ENCODE measurements at regions not wholly inside any gene's neighbourhood (a gene's known extent, or its start where the extent isn't known, plus 50 kb on each side); places are given as distances from the start of the nearest gene placed in this dataset.

DNA sequence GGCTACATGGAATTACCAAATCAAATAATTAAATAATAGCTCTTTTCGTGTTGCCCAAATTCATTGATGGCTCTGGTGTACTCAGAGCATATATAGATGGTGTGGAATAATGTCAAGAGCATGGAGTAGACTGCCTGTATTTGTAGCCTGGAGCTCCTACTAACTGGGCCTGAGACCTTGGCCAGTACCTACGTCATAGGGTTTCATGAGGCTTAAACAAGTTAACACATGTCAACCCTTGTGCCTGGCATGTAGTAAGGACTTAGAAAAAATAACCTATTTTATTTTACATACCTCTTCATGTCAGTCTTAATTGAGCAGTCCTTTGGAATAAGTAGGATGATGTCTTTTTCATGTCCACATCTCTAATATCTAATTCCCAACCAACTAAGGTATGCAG, 223.7 kb upstream of the DPH6 start:
- no peak for DNase-seq (ENCODE audit: low spot score)

DNA sequence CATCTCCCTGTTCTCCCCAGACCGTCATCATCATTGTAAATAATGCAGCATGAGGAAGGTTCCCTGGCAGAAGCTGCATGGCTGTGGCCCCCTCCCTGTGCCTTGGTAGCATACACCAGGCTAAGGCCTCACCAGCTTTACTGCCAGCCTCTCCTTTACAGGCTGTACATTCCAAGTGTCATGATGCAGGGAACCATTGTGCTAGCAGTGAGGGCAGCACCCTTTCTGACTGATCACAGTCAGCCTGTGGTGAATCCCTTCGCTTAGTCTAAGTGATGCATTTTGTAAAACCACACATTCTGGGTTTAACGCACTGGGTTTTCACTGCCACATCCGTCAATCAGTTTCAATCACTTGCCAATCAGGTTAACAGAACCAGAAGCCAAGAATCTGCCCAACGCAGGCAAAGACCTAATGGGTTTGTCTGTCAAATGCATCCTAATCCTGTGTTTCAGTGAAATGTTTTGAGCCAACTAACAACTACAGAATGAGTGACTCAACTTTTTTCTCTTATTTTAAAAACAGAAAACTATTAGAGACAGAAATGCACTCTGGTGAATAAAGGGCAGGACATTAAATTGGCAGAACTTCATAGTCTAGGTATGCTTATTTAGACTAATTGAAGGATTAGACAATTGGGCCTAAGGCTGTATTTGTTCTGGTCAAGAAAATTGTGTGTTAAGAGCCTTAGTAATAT, 225.9 kb upstream of the DPH6 start:
- DNase-seq (ENCODE audit: low spot score), result no peak

DNA sequence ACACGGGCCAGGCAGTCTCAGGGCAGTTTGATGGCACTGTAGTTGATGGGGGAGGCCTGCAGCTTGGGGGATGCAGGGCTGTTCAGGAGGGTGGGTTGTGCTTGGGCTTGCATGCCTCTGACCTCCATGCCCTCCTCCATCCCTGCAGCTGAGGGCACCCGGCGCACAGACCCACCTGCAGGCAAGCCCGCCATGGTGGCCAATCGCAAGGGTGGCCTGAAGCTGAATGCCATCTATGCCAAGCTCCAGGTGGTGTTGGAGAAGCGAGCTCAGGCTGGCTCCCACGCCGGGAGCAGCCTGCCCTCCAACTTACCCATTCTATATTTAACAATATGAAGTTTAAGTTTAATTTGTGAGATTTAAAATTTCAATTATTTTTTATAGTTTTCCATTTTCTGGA, 228.7 kb upstream of the DPH6 start:
- no peak for DNase-seq (ENCODE audit: low spot score)

DNA sequence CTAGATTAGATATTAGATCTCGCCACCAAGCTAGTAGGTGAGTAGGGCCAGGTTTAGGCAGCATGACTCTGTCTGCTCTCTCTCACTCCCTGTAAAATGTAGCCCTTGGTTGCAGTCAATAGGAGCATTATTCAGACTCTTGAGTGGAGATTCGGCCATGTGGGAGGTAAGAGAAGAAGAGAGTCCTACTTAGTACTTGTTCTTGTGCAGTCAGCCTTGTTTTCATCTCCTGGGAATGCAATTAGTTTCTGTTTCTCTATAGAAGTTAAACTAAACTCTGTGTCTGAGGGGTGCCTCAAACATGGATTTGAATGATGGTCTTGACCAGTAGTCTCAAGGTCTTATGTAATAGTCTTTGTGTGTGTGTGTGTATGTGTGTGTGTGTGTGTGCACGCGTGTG, 229.5 kb upstream of the DPH6 start:
- DNase-seq (ENCODE audit: low spot score), result no peak

DNA sequence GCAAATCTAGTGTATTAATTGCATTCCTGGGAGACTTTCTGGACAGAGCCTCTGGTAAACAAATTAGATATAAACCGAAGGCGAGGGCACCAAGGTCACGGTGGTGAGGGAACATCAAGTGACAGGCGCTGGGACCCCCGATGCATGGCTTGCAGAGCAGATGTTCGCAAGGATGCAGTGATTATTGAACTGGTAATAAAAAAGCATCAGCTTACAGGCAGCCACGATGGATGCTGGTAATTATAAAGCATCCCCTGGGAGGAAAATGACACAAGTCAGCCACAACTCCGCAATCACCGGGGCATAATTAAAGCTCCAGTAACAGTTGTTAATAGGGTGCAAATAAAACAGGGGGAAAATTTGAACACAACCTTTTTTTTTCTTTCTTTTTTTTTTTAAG, 231.1 kb upstream of the DPH6 start:
- no peak for DNase-seq (ENCODE audit: low spot score)

DNA sequence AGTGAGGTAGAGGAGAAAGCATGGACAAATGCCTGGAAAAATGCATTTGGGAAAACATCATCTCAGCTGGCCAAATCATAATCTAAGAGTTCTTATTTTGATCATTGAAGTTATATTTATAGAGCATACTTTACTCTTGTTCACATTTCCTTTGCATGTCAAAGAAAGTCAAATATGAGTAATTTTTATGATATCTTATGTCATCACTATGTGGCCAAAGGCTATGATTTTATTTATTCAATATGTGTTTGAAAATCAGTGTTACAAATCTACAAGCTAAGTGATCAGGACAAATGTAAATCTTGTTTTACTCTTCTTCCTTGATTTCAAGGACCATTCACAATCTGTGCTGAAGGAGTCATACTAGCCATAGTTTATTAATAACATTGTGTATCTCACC, 237.2 kb upstream of the DPH6 start:
- DNase-seq (ENCODE audit: low spot score), result no peak

DNA sequence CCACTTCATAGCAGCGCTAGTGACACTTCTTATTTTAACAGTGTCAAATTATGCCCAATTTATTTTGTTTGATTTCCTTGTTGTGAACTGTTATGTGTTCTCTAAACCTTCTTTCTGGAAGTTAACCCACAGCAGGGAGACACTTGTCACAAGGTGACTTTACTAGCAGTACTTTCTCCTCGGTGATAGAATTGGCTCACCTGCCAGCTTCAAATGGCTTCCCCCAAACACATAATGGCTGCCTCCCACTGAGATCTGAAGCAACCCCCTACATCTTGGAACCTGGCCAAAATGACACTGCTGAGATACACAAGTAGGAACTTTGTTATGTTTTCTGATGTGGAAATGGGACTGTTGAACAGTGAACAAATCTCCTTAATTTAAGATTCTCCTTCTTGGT, 238.8 kb upstream of the DPH6 start:
- no peak for DNase-seq (ENCODE audit: low spot score)

DNA sequence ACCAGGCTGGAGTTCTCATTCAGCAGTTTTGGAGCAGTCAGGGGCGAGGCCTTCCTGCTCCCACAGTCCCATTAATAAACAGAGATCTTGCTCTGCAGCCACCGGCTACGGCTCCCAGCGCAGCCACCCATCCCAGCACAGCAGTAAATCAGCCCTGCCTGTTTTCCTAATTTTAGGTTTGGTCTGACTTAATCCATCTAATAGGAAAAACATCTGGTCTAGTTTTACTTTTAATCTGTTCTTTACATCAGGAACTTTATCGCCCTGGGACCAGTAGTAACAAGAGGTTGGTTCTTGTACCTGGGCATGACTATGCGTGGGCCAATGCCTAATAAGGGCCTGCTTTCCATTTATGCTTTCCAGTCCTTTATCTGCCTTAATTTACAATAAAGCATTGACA, 264.0 kb upstream of the DPH6 start:
- no peak for DNase-seq (ENCODE audit: low spot score)

DNA sequence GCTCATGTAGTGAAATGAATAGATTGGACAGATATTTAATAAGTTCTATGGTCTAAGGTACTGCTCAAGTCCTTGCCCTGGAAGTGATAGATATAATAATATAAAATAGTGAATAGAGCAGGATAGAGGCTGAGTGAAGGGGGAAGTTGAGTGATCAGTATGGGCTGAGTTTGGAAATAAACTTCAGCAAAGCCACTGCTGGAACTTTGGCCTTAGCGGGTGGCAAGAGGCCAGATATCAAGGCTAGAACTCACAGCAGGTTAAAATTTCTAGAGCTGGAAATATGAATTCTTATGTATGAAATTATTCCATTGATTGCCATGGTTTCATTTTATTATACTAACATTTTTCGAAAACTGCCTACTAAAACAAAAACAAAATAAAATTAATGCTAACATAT, 267.6 kb upstream of the DPH6 start:
- no peak for DNase-seq (ENCODE audit: low spot score)

DNA sequence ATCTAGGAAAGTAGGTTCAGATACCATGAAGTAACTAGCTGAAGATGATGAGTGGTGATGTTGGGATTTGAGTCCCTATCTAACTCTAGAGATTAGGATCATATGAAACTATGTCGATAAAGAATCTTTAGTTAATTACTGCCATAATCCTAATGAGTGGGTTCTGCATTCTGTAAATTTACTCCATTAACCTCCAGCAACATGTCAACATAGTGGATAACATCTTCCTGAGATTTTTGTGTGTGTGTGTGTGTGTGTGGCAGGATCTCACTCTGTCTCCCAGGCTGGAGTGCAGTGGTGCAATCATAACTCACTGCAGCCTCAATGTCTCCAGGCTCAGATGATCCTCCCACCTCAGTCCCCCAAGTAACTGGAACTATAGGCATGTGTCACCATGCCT, 272.9 kb upstream of the DPH6 start:
- no peak for DNase-seq (ENCODE audit: low spot score)

DNA sequence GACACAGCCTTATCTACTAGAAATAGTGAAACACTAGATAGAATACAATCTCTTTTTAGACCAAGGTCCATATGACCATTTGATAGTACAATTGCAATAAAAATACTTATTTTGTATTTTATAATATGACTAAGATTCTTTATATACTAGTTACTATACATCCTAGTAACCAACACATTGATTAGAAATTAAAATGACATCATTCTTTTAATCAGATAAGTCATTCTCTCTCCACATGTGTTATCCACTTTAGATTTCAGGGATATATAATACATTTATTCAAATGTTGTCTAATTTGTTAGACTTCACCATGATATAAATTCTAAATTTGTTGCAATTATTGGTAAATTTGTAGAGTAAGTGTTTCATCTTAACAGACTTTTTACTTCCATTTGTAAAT, 276.2 kb upstream of the DPH6 start:
- DNase-seq (ENCODE audit: low spot score), result no peak

DNA sequence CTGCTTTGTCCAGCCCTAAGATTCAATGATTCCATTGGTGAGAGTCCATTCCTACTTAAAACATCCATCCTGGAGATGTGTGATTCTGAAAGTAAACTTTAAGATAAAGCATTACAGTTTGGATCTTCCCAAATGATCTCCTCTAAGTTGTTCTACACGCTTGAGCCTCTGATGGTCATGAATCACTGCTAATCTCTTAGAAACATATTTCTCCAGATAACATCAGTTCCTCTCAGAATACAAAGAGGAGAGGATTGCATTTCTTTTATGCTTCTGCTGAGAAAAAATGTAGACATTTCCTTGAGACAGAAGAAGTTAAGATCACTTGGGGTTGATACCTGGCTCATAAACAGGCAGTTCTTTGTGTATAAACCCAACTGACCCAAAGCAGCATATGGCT, 281.2 kb upstream of the DPH6 start:
- DNase-seq (ENCODE audit: low spot score), result peak; percentile 15

DNA sequence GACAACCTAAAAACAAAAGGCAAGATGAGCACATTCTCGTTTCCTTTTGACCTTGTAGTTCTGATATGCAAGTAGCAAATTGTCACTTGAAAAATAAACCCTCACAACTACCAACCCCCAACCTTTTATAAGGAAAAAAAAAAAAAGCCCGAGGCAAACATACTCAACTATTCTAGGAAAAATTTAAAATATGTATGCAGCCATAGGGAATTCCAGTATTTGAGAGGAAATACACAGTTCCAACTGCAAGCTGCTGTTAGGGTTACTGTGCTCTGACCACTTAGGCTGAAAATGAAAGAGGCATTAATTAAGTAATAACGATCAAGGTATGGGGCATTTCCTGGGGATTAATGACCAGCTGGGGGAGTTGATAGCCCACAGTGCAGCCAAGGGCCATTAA, 281.9 kb upstream of the DPH6 start:
- no peak for DNase-seq (ENCODE audit: low spot score)

DNA sequence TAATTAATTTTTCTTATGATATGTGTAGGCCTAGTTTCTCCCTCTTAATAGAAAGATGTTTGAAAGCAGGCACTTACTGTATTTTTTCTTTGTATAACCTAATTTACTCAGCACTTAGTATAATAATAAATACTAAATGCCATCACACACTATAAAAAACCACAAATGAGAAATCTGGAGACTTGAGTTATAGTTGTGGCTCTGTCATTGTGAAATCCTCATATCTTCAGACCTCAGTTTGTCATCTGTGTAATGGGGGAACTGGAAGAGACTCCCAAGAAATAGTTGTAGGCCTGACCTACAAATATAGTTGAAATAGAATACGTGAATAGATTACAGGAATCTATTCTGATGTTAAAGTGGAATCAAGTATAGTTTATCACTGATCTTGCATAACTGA, 287.6 kb upstream of the DPH6 start:
- DNase-seq (ENCODE audit: low spot score), result no peak

DNA sequence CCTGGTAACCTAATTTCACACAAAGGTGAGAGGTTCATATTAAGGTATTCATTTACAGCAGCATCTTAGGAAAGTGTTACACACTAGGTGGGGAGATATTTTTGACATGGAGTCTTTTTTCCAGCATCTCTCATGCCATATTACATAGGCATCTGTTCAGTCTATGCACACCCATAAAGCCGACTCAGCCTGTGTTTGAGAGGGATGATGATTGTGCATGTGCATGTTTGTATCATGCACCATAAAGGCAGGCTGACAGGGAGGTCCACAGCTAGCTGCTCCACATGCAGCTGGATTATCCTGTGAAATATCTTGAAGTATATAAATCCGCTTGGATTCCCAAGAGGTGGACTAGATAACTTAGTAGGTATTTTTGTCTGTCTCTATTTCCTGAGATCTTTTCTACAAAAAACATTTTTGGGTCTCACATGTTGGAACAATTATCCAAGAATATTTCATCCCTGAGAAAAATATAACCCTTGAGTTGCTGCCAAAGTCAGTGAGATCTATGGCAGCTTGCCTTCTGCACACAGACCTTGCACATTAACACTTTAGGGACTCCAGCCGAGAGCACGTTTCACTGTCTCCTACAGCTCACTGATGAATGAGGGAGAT, 288.4 kb upstream of the DPH6 start:
- no peak for DNase-seq (ENCODE audit: low spot score)

DNA sequence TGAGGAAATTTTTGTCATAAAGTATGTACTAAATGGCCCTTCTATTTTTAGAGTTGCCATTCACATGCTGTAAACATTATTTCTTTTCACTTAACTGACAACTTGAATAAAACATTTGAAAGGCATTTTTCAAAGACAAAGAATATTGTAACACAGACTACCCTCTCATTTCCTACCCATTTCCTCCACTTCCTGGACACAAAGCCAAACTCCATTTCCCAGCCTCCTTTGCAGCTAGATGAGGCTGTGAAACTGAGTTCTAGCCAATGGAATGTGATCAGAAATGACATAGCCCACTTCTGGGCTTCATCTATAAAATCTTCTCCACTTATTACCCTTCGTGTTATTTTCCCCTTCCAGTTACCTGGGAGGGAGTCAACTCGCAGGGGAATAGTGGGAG, 288.9 kb upstream of the DPH6 start:
- no peak for DNase-seq (ENCODE audit: low spot score)

DNA sequence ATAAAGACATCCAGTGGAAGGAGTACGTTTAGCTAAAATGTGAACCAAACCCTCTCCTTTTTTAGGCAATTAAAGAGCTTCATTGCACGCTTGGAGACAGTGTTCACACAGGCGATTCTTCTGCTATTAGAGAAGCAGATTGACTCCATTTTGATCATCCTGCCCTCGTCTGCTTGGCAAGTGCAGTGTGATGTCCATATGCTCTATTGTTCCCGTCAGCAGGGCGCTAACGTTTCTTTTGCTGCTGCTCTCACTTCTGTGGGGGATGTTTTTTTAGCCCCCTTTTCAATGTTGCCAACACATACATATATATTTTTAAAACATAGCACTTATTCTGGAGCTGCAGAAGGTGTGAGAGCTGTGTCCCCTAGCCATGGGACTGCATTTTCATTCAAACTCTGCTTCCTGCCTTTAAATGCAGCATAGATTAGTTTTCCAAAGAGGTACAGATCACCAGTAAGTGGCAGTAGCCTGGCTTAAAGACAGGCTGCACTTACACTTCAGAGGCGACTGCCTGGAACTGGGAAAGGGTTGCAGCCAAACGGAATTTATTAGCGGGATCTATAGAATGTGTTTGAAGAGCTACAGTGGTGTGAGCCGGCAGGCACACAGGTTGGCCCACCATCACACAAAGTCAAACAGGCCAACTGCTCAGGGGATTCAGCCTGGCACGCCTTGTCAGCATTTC, 292.6 kb upstream of the DPH6 start:
- DNase-seq (ENCODE audit: low spot score), result no peak

DNA sequence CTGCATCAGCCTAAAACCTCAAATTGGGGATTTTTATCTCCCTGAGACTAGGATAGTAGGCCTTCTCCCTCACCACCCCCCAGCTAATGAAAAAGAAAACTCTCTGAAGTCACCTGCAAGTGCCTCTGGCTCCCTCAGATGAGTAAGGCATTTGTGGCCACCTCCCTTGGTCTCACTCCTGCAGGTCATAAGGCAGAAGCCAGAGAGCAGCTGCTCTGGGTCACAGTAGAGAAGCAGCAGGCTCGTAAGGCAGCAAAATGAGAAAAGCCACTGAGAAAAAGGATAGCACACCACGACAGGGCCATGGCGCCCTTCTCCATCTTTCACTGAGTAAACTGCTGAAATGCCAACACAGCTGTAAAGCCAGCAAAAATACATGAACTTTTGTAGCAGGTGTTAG, 296.7 kb upstream of the DPH6 start:
- DNase-seq (ENCODE audit: low spot score), result no peak

DNA sequence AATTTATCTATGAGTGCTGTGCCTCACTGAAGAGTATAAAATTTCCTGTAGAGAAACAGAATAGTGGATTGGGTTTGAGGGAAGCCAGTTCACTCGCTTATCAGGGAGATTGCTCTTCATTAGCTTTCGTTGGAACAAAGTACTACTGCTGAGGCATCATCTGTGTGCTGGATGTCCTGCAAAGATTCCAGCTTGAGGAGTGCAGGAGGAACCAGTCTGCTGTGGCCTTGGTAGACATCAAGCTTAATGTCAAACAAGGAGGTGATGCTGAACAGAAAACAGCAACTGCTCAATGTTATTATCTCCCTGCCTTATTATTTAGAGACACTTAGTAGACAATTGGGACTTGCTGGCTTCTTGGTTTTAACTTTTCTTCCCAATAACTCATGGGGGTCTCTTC, 297.5 kb upstream of the DPH6 start:
- no peak for DNase-seq (ENCODE audit: low spot score)

DNA sequence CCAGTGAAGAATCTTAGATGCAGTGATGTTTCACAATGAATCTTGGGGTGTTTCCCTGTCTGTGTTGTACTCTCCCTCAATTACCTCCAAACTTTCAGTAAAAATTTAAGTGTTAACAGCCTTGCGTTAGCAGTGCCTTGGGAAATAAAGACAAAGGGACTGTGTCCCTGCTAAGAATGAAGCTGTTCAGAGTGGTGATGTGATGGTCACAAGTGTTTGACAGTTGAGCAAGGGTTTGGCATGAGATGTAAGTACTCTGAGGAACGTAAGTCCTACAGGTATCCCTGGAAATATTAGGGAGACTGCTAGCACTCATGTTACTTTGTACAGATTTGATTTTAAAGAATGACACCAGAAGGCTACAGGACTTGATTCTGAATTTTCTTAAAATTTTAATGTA, 304.3 kb upstream of the DPH6 start:
- DNase-seq (ENCODE audit: low spot score), result no peak

DNA sequence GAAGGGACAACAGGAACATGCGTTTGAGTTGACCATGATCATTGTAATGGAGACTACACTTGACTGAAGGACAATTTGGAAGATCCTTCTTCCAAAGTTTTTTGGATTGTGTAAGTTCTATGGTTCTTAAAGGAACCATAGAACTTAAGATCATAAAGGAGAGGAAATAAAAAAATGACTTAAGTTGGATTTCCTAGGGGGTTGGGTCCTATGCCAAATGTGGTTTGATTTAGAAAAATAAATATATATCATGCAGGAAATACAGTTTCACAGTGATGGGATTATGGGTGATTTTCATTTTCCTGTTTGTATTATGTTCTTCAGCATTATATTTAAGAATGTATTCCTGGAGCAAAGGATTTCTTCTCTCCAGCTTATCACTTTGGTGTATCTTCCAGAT, 305.5 kb upstream of the DPH6 start:
- no peak for DNase-seq (ENCODE audit: low spot score)

DNA sequence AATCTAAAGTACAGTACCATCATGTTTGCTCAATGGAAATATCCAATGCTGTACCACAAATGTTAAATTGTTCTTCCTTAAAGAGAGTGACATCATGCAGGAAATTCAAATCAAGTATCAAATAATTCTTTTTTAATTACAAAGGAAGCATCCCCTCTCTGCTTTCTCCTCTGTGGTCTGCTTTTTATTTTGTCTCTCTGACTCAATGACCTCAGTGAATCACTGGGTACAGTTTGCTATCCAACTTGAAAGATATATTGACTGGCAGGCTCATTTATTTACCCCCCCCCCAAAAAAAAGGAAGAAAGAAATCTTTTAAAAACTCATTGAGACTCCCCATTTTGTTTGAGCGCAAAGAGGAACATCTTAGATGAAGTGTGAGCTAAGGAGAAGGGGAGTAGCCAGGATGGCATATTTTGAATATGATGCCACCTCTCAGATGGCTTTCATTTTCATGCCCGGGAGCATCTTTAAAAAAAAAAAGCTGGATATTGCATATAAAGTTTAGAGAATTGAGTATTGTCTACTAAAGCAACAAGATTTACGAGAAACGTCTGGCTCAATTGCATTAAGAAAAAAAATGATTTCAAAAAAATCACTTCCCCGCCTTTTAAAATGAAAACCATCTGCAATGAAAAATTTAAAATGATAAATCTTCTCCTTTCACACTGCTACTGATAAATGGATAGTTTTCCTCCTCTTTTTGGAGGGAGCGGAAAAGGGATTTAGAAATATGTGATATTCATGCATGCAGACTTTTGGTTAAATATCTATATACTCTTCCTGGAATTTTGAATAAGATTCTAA, 307.1 kb upstream of the DPH6 start:
- DNase-seq (ENCODE audit: low spot score), result no peak

DNA sequence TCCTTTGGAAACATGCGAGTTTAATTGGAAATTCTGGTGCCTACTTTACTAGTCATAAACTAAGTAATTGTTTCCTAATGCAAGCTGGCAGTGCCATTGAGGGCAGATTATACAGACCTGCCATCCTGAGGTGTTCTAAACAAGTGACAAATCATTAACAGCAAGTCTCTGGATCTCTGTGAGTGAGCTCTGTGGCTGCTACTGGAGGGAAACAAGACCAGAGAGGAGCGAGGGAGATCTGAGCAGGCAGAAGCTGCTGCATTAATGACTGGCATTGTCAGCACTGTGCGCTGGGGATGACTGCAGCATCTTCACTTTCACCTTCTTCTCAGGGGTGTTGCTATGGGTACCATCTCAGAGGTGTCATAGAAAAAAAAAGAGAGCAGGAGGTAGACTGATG, 308.4 kb upstream of the DPH6 start:
- DNase-seq (ENCODE audit: low spot score), result no peak
